Renal cortical epithelial cell (primary cell): ENCODE measurements at regions not wholly inside any gene's neighbourhood (a gene's known extent, or its start where the extent isn't known, plus 50 kb on each side); places are given as distances from the start of the nearest gene placed in this dataset.

ENCODE experiments used
- DNase-seq: peaks from one replicate; pipeline ENCODE4 v3.0.0-alpha.2; 2011; ENCODE audit warnings: low read depth

- no peak for DNase-seq
These were observed 147.7 kb upstream of the GLI2 start for GRCh38 chr2:120587997-120588336.

GRCh38 chr2:120589771-120590608 is 145.7 kb upstream of the GLI2 start:
- DNase-seq, result peak; percentile 95

GRCh38 chr2:120590841-120591240 is 144.8 kb upstream of the GLI2 start:
- DNase-seq, result no peak

GRCh38 chr2:120591572-120591971 is 144.1 kb upstream of the GLI2 start:
- no peak for DNase-seq

GRCh38 chr2:120592084-120592483 is 143.6 kb upstream of the GLI2 start:
- no peak for DNase-seq

- DNase-seq, result no peak
These were observed 141.6 kb upstream of the GLI2 start for GRCh38 chr2:120593921-120594686.

- DNase-seq, result peak; percentile 27
These were observed 140.6 kb upstream of the GLI2 start for GRCh38 chr2:120594856-120595685.

- no peak for DNase-seq
These were observed 139.9 kb upstream of the GLI2 start for GRCh38 chr2:120595739-120596138.

GRCh38 chr2:120596191-120596811 is 139.4 kb upstream of the GLI2 start:
- no peak for DNase-seq

- DNase-seq, result peak; percentile 40
These were observed 138.6 kb upstream of the GLI2 start for GRCh38 chr2:120596990-120597594.

- no peak for DNase-seq
These were observed 138.0 kb upstream of the GLI2 start for GRCh38 chr2:120597595-120598193.

- DNase-seq, result no peak
These were observed 137.3 kb upstream of the GLI2 start for GRCh38 chr2:120598416-120598815.

- no peak for DNase-seq
These were observed 136.6 kb upstream of the GLI2 start for GRCh38 chr2:120599072-120599471.

GRCh38 chr2:120599656-120600055 is 136.0 kb upstream of the GLI2 start:
- no peak for DNase-seq

GRCh38 chr2:120600335-120600734 is 135.3 kb upstream of the GLI2 start:
- DNase-seq, result no peak

GRCh38 chr2:120600786-120601185 is 134.9 kb upstream of the GLI2 start:
- DNase-seq, result no peak

- DNase-seq, result no peak
These were observed 134.1 kb upstream of the GLI2 start for GRCh38 chr2:120601566-120601965.

- DNase-seq, result no peak
These were observed 133.4 kb upstream of the GLI2 start for GRCh38 chr2:120602251-120602650.

GRCh38 chr2:120604767-120605166 is 130.9 kb upstream of the GLI2 start:
- DNase-seq, result no peak

- DNase-seq, result no peak
These were observed 130.3 kb upstream of the GLI2 start for GRCh38 chr2:120605231-120605935.
